CD14-positive monocyte (primary cell): ENCODE measurements at regions not wholly inside any gene's neighbourhood (a gene's known extent, or its start where the extent isn't known, plus 50 kb on each side); places are given as distances from the start of the nearest gene placed in this dataset.
"Not testable (repeated sequence)": the region's sequence is repeated elsewhere in the genome, so short reads cannot be mapped to it uniquely, and the experiment has no call there.

Source experiments
- DNase-seq, 3 donors: peaks; one replicate each; pipeline ENCODE4 v3.0.0-alpha.2; 2011 to 2022
- H2AFZ ChIP-seq: 2 replicates; pipeline ENCODE4 v1.6.0; 2012; ENCODE audit warnings: mild to moderate bottlenecking, low read depth, low read length, inconsistent platforms; ENCODE audit not compliant: insufficient read depth, poor library complexity, severe bottlenecking
- H3K27ac ChIP-seq, 2 donors: 1 replicate in 1 of 2; 2 replicates in 1 of 2; pipeline ENCODE4 v1.5.1; 2012 to 2013; ENCODE audit warnings: low read length in 2 of 2, control low read depth in 1 of 2, inconsistent platforms in 1 of 2, low read depth in 1 of 2, mild to moderate bottlenecking in 1 of 2
- H3K27me3 ChIP-seq, 2 donors: one replicate each; pipeline versions ENCODE4 v1.6.0 to v1.6.1; 2011 to 2013; ENCODE audit warnings: low read length in 2 of 2; ENCODE audit not compliant: control insufficient read depth in 2 of 2, insufficient read depth in 2 of 2
- H3K36me3 ChIP-seq, 2 donors: replicated peaks in 1 of 2; 1 replicate in 1 of 2; 2 replicates in 1 of 2; pipeline versions ENCODE4 v1.5.1 to v1.6.1; 2012 to 2013; ENCODE audit warnings: low read length in 2 of 2, control low read depth in 1 of 2, inconsistent platforms in 1 of 2, mild to moderate bottlenecking in 1 of 2; ENCODE audit not compliant: insufficient read depth in 2 of 2, control insufficient read depth in 1 of 2
- H3K4me1 ChIP-seq, 2 donors: 1 replicate in 1 of 2; 2 replicates in 1 of 2; pipeline versions ENCODE4 v1.5.1 to v1.6.1; 2012 to 2013; ENCODE audit warnings: low read length in 2 of 2, control low read depth in 1 of 2, inconsistent platforms in 1 of 2, mild to moderate bottlenecking in 1 of 2, moderate library complexity in 1 of 2; ENCODE audit not compliant: insufficient read depth in 2 of 2, control insufficient read depth in 1 of 2
- H3K4me2 ChIP-seq: replicated peaks from 2 replicates; pipeline ENCODE3; 2012; ENCODE audit warnings: low read length, moderate library complexity, mild to moderate bottlenecking; ENCODE audit not compliant: poor library complexity, severe bottlenecking; ENCODE audit errors: extremely low read depth
- H3K4me3 ChIP-seq, 3 experiments: fragments of 200-600 bp in 1 of 3; sonication (generic) in 1 of 3; replicated peaks in 1 of 3; 1 replicate in 2 of 3; 2 replicates in 1 of 3; pipeline ENCODE4 v1.5.1; 2011 to 2013; ENCODE audit warnings: low read length in 3 of 3, mild to moderate bottlenecking in 3 of 3, control low read depth in 2 of 3, low read depth in 2 of 3, inconsistent platforms in 1 of 3, moderate library complexity in 1 of 3
- H3K79me2 ChIP-seq: 2 replicates; pipeline ENCODE4 v1.6.0; 2012; ENCODE audit warnings: mild to moderate bottlenecking, control low read depth, inconsistent platforms, low read length, moderate library complexity; ENCODE audit not compliant: insufficient read depth
- H3K9ac ChIP-seq: 2 replicates; pipeline ENCODE4 v1.6.0; 2017; ENCODE audit warnings: low read length, mild to moderate bottlenecking; ENCODE audit not compliant: insufficient read depth, poor library complexity, severe bottlenecking
- H3K9me3 ChIP-seq, 2 donors: replicated peaks in 1 of 2; 1 replicate in 1 of 2; 2 replicates in 1 of 2; pipeline versions ENCODE4 v1.5.1 to v1.6.1; 2012 to 2013; ENCODE audit warnings: low read length in 2 of 2, control low read depth in 1 of 2; ENCODE audit not compliant: control insufficient read depth in 1 of 2, insufficient read depth in 1 of 2
- H4K20me1 ChIP-seq: 2 replicates; pipeline ENCODE4 v1.6.0; 2012; ENCODE audit warnings: mild to moderate bottlenecking, low read length, control low read depth, moderate library complexity; ENCODE audit not compliant: insufficient read depth
- H3K27ac Mint-ChIP-seq, 7 donors: one replicate each; pipeline ENCODE4 v1.8.0; 2020; ENCODE audit warnings: mild to moderate bottlenecking in 7 of 7, mixed read lengths in 7 of 7, moderate library complexity in 6 of 7, inconsistent platforms in 2 of 7
- H3K27me3 Mint-ChIP-seq, 3 donors: one replicate each; pipeline ENCODE4 v1.8.0; 2021 to 2022; ENCODE audit warnings: low read depth in 3 of 3, mild to moderate bottlenecking in 3 of 3, mixed read lengths in 3 of 3, moderate library complexity in 3 of 3, inconsistent platforms in 1 of 3
- H3K36me3 Mint-ChIP-seq, 2 donors: one replicate each; pipeline ENCODE4 v1.8.0; 2020; ENCODE audit warnings: mixed read lengths in 2 of 2, inconsistent platforms in 1 of 2, mild to moderate bottlenecking in 1 of 2
- H3K4me1 Mint-ChIP-seq: one replicate; pipeline ENCODE4 v1.8.0; 2020; ENCODE audit warnings: mild to moderate bottlenecking, mixed read lengths
- H3K4me3 Mint-ChIP-seq, 2 donors: one replicate each; pipeline ENCODE4 v1.8.0; 2020; ENCODE audit warnings: mild to moderate bottlenecking in 2 of 2, mixed read lengths in 2 of 2, moderate library complexity in 1 of 2
- H3K9me3 Mint-ChIP-seq, 7 donors: one replicate each; pipeline ENCODE4 v1.8.0; 2020 to 2022; ENCODE audit warnings: mixed read lengths in 7 of 7, mild to moderate bottlenecking in 6 of 7, moderate library complexity in 6 of 7, inconsistent platforms in 2 of 7
- CTCF ChIP-seq: fragments of 200-600 bp; IDR thresholded peaks from one replicate; pipeline ENCODE4 v1.8.0; 2022; ENCODE audit warnings: antibody characterized with exemption, mild to moderate bottlenecking
- WGBS: methylation state at CpG from one replicate; pipeline ENCODE4 v1.1.5; 2013; ENCODE audit warnings: missing lambda C conversion rate; ENCODE audit not compliant: insufficient coverage; 5-methylcytosine and 5-hydroxymethylcytosine counted together
- intact Hi-C, 2 donors: fragments of 100-400 bp; cut with micrococcal nuclease; formaldehyde crosslinking; loops; one replicate each; pipeline versions ENCODE4 v1.15.0 to v1.15.1; 2023

GRCh38 chr7:68875857-68876256 lies 722.4 kb upstream of the AUTS2 start:
- Histone ChIP-seq H3K4me2 (no peak overlapping the region), H3K4me1 (no peaks in the 10 kb centered on the region), H3K79me2 (no peaks in the 10 kb centered on the region), H2AFZ (no peak overlapping the region), H4K20me1 (no peaks in the 10 kb centered on the region), H3K36me3 (no peaks in the 10 kb centered on the region), H3K9me3 (peaks cover 20% of the 10 kb centered on the region in 2 donors), H3K9ac (no peak overlapping the region), H3K4me3 (no peak overlapping the region), H3K27ac (no peak overlapping the region), H3K27me3 (no peaks in the 10 kb centered on the region)
- DNase-seq: no peak
- peaks cover 8 to 24% (median 14%) of the 10 kb centered on the region in 7 donors for H3K9me3 Mint-ChIP-seq
- H3K27ac Mint-ChIP-seq: no peak overlapping the region
- WGBS: no CpG with 5 or more reads among the region's 2 CpGs
- no peaks in the 10 kb centered on the region for H3K36me3 Mint-ChIP-seq
- no peaks in the 10 kb centered on the region for H3K4me1 Mint-ChIP-seq
- no peaks in the 10 kb centered on the region for H3K27me3 Mint-ChIP-seq
- intact Hi-C loops: no loop called here
- no peak for TF ChIP-seq CTCF
- no peak overlapping the region for H3K4me3 Mint-ChIP-seq

- H3K27ac Mint-ChIP-seq, H3K36me3 ChIP-seq, intact Hi-C loops, H4K20me1 ChIP-seq, H3K4me3 Mint-ChIP-seq, H3K27me3 ChIP-seq, H3K4me2 ChIP-seq, H3K4me3 ChIP-seq, H3K36me3 Mint-ChIP-seq, DNase-seq, H3K79me2 ChIP-seq, H3K27me3 Mint-ChIP-seq, H3K9ac ChIP-seq, H3K4me1 ChIP-seq, H3K4me1 Mint-ChIP-seq, H3K27ac ChIP-seq, H2AFZ ChIP-seq: not testable (repeated sequence)
- WGBS: no CpG with 5 or more reads among the region's 1 CpG
- H3K9me3 ChIP-seq: peaks cover 0 to 14% of the 10 kb centered on the region in 2 donors
- peaks cover 0 to 13% (median 6%) of the 10 kb centered on the region in 7 donors for H3K9me3 Mint-ChIP-seq
Observed at GRCh38 chr7:68887116-68887515, 711.2 kb upstream of the AUTS2 start.
